Ishikawa (cell line): ENCODE measurements at regions not wholly inside any gene's neighbourhood (a gene's known extent, or its start where the extent isn't known, plus 50 kb on each side); places are given as distances from the start of the nearest gene placed in this dataset.

Experiments
- CEBPB ChIP-seq: IDR thresholded peaks from 2 replicates; pipeline ENCODE4 v1.6.1; 2012
- CREB1 ChIP-seq: IDR thresholded peaks from 2 replicates; pipeline ENCODE4 v1.6.1; 2012; ENCODE audit warnings: low read depth
- EGR1 ChIP-seq: IDR thresholded peaks from 2 replicates; pipeline ENCODE4 v1.6.1; 2012
- EP300 ChIP-seq: IDR thresholded peaks from 2 replicates; pipeline ENCODE4 v1.6.1; 2012; ENCODE audit warnings: borderline replicate concordance
- FOXM1 ChIP-seq: IDR thresholded peaks from 2 replicates; pipeline ENCODE4 v1.6.1; 2012; ENCODE audit warnings: low read depth, borderline replicate concordance
- NFIC ChIP-seq: IDR thresholded peaks from 2 replicates; pipeline ENCODE4 v1.6.1; 2012
- RAD21 ChIP-seq: IDR thresholded peaks from 2 replicates; pipeline ENCODE4 v1.6.1; 2012; ENCODE audit warnings: low read depth
- REST ChIP-seq: IDR thresholded peaks from 2 replicates; pipeline ENCODE4 v1.6.1; 2012; ENCODE audit warnings: low read depth, mild to moderate bottlenecking
- TAF1 ChIP-seq: IDR thresholded peaks from 2 replicates; pipeline ENCODE4 v1.6.1; 2012; ENCODE audit warnings: low read depth, mild to moderate bottlenecking
- TCF12 ChIP-seq: IDR thresholded peaks from 2 replicates; pipeline ENCODE4 v1.6.1; 2012; ENCODE audit warnings: low read depth
- TEAD4 ChIP-seq: IDR thresholded peaks from 2 replicates; pipeline ENCODE4 v1.6.1; 2012
- USF1 ChIP-seq: IDR thresholded peaks from 2 replicates; pipeline ENCODE4 v1.6.1; 2012
- YY1 ChIP-seq: IDR thresholded peaks from 2 replicates; pipeline ENCODE4 v1.6.1; 2012; ENCODE audit warnings: low read depth
- ZBTB7A ChIP-seq: IDR thresholded peaks from 2 replicates; pipeline ENCODE4 v1.6.1; 2012; ENCODE audit warnings: low read depth
- TF ChIP-seq, protein P1 (sequence below): IDR thresholded peaks from 2 replicates; pipeline ENCODE4 v1.6.1; 2012

DNA sequence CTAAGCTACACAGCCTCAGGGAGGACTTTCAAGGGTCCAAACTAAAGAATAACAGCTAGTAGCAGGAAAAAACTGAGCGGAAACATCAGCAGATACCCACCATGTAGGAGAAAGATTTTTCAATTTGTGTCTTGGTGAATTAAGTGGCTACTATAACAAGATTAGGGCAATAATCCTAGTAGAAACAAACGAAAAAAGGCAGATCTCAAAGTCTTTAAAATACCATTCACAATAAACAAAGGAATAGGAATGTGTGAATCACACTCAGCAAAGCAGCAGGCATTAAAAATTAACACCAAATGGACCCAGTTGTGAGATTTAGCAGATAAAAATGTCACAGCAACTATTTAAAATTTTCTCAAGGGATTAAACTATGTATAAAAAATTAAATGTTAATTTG is 761.2 kb downstream of the TENT5A start:
- TF ChIP-seq CEBPB (no peak), NFIC (no peak), ZBTB7A (no peak), EP300 (no peak), TEAD4 (no peak), TAF1 (no peak)

GRCh38 chr6:80988892-80989291 is 763.6 kb downstream of the TENT5A start:
- TF ChIP-seq, protein P1, sequence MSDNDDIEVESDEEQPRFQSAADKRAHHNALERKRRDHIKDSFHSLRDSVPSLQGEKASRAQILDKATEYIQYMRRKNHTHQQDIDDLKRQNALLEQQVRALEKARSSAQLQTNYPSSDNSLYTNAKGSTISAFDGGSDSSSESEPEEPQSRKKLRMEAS = no peak
- TF ChIP-seq ZBTB7A (no peak), RAD21 (no peak), TEAD4 (no peak), CREB1 (no peak), CEBPB (no peak), REST (no peak), FOXM1 (no peak), TAF1 (no peak), USF1 (no peak), EP300 (no peak), YY1 (no peak), NFIC (no peak), TCF12 (no peak), EGR1 (no peak)

GRCh38 chr6:80988286-80988685 is 764.2 kb downstream of the TENT5A start:
- no peak for TF ChIP-seq REST
- TF ChIP-seq CEBPB = no peak
- TF ChIP-seq ZBTB7A = no peak
- TF ChIP-seq FOXM1 = no peak
- no peak for TF ChIP-seq RAD21
- TF ChIP-seq TEAD4 = no peak
- no peak for TF ChIP-seq EP300
- no peak for TF ChIP-seq USF1
- no peak for TF ChIP-seq YY1
- TF ChIP-seq EGR1 = no peak
- no peak for TF ChIP-seq TAF1
- TF ChIP-seq CREB1 = no peak

- TF ChIP-seq USF1 (no peak), CEBPB (no peak), RAD21 (no peak), NFIC (no peak), ZBTB7A (no peak), TCF12 (no peak), TAF1 (no peak), CREB1 (no peak), TEAD4 (no peak), YY1 (no peak), FOXM1 (no peak)
- TF ChIP-seq, protein P1 = no peak
Measured at GRCh38 chr6:80976336-80976735, 776.1 kb downstream of the TENT5A start.

GRCh38 chr6:80974579-80974978 is 777.9 kb downstream of the TENT5A start:
- TF ChIP-seq NFIC (no peak), FOXM1 (no peak), TCF12 (no peak), ZBTB7A (no peak), TEAD4 (no peak), EGR1 (no peak), EP300 (no peak), YY1 (no peak), CEBPB (no peak), CREB1 (no peak), REST (no peak), USF1 (no peak), RAD21 (no peak), TAF1 (no peak)
- TF ChIP-seq, protein P1 = no peak
